B cell (primary cell): ENCODE measurements at regions not wholly inside any gene's neighbourhood (a gene's known extent, or its start where the extent isn't known, plus 50 kb on each side); places are given as distances from the start of the nearest gene placed in this dataset.

Experiments used
- EZH2 ChIP-seq: IDR thresholded peaks from 2 replicates; pipeline ENCODE4 v1.6.1; 2012; ENCODE audit warnings: borderline replicate concordance, low read depth, mild to moderate bottlenecking, moderate library complexity, low read length; ENCODE audit not compliant: insufficient read depth, poor library complexity, severe bottlenecking
- TF ChIP-seq, protein P1 (sequence below): fragments of 200-600 bp; IDR thresholded peaks from one replicate; pipeline ENCODE4 v1.8.0; 2022; ENCODE audit warnings: antibody characterized with exemption, mild to moderate bottlenecking

DNA sequence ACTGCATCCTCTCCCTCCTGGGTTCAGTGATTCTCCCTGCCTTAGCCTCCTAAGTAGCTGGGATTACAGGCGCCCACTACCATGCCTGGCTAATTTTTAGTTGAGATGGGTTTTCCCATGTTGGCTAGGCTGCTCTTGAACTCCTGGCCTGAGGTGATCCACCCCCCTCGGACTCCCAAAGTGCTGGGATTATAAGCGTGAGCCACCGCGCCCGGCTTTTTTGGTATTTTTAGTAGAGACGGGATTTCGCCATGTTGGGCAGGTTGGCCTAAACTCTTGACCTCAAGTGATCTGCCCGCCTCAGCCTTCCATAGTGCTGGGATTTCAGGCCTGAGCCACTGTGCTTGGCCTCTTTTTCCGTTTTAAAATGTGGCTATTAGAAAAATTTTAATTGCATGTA lies 343.8 kb upstream of the RBFOX1 start:
- TF ChIP-seq EZH2 = no peak
- TF ChIP-seq, protein P1, sequence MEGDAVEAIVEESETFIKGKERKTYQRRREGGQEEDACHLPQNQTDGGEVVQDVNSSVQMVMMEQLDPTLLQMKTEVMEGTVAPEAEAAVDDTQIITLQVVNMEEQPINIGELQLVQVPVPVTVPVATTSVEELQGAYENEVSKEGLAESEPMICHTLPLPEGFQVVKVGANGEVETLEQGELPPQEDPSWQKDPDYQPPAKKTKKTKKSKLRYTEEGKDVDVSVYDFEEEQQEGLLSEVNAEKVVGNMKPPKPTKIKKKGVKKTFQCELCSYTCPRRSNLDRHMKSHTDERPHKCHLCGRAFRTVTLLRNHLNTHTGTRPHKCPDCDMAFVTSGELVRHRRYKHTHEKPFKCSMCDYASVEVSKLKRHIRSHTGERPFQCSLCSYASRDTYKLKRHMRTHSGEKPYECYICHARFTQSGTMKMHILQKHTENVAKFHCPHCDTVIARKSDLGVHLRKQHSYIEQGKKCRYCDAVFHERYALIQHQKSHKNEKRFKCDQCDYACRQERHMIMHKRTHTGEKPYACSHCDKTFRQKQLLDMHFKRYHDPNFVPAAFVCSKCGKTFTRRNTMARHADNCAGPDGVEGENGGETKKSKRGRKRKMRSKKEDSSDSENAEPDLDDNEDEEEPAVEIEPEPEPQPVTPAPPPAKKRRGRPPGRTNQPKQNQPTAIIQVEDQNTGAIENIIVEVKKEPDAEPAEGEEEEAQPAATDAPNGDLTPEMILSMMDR = no peak
